Fibroblast of villous mesenchyme (primary cell): ENCODE measurements at regions not wholly inside any gene's neighbourhood (a gene's known extent, or its start where the extent isn't known, plus 50 kb on each side); places are given as distances from the start of the nearest gene placed in this dataset.

Source experiments
- DNase-seq: peaks from one replicate; pipeline ENCODE4 v3.0.0-alpha.2; 2010; ENCODE audit warnings: low read depth
- H3K4me3 ChIP-seq: 2 replicates; pipeline ENCODE4 v1.5.1; 2011; ENCODE audit warnings: low read depth, mild to moderate bottlenecking, low read length
- CTCF ChIP-seq: IDR thresholded peaks from 2 replicates; pipeline ENCODE4 v1.5.1; 2012; ENCODE audit warnings: low read depth, mild to moderate bottlenecking, low read length; ENCODE audit not compliant: insufficient read depth

GRCh38 chr13:44128552-44129001 lies 245.0 kb upstream of the SERP2 start:
- no peak for DNase-seq
- no peak overlapping the region for H3K4me3 ChIP-seq
- TF ChIP-seq CTCF, result no peak

- TF ChIP-seq CTCF, result no peak
These were observed 244.2 kb upstream of the SERP2 start for GRCh38 chr13:44129418-44129817.

GRCh38 chr13:44131069-44131614 lies 242.5 kb upstream of the SERP2 start:
- TF ChIP-seq CTCF, result no peak
- no peak for DNase-seq
- H3K4me3 ChIP-seq, result no peak overlapping the region

More at GRCh38 chr13:44129418-44129817, 244.2 kb upstream of the SERP2 start:
- H3K4me3 ChIP-seq, result no peak overlapping the region
- DNase-seq, result no peak

GRCh38 chr13:44132710-44133109 lies 240.9 kb upstream of the SERP2 start:
- H3K4me3 ChIP-seq, result no peak overlapping the region
- no peak for TF ChIP-seq CTCF
- peak; percentile 22 for DNase-seq

GRCh38 chr13:44133626-44134025 lies 240.0 kb upstream of the SERP2 start:
- no peak for DNase-seq
- H3K4me3 ChIP-seq, result no peak overlapping the region
- TF ChIP-seq CTCF, result no peak

- H3K4me3 ChIP-seq, result no peak overlapping the region
- DNase-seq, result no peak
- TF ChIP-seq CTCF, result no peak
These were observed 238.1 kb upstream of the SERP2 start for GRCh38 chr13:44135566-44135965.

- no peak for DNase-seq
- H3K4me3 ChIP-seq, result no peak overlapping the region
- TF ChIP-seq CTCF, result no peak
These were observed 236.8 kb upstream of the SERP2 start for GRCh38 chr13:44136696-44137268.
